Activated CD4-positive, alpha-beta T cell treated with anti-CD3 and anti-CD28 coated beads, Interleukin-2, amount 50 U/mL, for 24 hours (primary cell): ENCODE measurements at regions not wholly inside any gene's neighbourhood (a gene's known extent, or its start where the extent isn't known, plus 50 kb on each side); places are given as distances from the start of the nearest gene placed in this dataset.

Source experiments
- DNase-seq, 2 donors: peaks; one replicate each; pipeline ENCODE4 v3.0.0-alpha.2; 2020; ENCODE audit warnings: low read depth in 1 of 2, low spot score in 1 of 2

DNA sequence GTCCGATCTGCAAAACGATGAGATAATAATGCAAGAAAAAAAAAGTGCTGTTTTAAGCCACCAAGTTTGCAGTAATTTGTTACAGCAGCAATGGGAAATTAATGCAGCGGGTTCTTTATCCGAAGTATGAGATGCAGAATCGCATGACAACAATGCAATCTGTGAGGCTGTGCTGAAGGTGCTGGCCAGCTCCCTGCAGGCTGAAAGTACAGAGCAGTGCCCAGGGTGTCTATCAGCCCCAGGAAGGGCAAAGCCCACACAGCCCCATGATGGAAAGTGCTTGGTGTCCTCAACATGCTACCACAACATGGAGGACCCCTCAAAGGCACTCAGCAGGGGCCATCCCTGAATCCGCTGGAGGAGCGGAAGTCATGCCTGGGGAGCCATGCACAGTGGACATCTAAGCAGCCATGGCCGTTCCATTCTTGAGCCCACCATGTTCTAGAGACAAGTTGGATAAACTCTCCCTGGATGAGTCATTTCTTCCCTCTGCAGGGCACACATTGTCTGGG lies 199.5 kb upstream of the PFKP start:
- DNase-seq, result no peak

DNA sequence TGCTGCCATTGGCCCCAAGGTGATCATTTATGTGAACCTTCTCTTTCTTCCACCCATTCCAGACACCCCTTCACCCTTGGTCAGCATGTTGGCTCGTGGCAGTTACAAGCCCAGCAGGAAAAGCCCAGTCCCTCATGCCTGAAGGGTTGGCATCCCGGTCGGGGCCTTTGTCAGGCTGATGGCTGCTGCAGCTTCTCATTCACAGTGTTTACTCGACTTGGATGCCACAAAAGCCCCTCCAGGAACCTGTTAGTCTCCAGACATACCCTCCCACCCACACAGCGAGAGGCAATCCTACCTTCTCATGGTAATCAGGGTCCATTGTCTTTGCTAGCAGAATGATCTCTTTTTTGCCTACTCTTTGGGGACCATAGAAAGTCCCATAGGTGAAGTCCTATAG lies 200.8 kb upstream of the PFKP start:
- DNase-seq, result no peak

DNA sequence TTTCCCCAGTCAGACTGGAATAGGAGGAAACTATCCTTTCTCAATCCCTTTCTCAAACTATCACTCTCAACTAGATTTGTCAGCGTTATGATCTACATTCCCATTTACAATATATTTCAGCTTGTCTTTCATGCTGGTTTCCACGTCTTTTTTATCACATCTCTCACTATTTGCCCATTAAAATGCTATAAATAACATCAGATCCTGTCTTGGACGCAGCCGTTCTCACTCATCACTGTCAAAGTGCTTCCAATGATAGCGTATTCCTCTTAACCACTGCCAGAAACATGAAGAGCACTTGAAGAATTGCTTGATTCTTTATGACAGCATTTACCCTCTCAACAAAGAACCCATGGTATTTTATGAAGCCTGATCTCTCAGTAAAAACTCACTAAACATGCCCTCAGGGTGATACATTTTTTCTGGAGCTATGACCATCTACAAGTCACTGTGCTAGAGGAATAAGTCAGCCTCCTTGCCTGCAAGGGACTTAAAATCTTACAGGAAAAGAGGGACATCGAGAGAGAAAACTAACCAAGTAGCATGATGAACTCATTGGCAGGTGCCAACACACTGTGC lies 205.6 kb upstream of the PFKP start:
- no peak for DNase-seq

DNA sequence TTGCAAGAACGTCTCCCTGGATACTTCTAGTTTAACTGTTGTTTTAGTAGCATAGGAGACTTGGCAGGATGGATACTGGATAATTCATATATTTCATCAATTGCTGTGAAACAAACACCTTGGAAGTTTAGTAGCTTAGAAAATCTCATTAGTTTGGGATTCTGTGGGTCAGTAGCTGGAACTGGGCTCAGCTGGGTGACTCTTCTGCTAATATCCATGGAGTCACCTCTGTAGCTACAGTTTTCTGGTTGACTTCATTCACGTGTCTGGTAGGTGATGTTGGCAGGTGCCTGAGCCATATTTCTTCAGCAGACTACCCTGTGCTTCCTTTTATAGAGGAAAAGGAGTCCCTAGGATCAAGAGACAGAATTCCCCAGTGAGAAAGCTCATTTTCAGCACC lies 208.9 kb upstream of the PFKP start:
- DNase-seq, result no peak

DNA sequence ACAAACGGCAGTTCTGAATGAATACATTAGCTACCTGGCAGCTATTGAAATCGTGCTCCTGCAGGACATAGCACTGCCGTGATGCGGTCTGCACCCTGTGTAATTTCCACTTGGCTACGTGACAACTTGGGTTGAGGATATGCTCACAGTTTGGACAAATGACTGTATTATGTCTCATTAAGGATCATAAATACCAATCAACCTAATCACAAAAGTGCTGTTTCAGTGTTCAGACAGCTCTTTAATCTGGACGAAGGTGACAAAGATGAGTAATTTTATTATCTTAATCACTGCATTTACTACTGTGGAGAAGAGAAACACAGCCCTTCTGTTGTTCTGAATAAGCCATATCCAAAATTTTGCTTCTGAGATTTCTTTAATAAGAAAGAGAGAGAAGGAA lies 210.8 kb upstream of the PFKP start:
- DNase-seq, result no peak

DNA sequence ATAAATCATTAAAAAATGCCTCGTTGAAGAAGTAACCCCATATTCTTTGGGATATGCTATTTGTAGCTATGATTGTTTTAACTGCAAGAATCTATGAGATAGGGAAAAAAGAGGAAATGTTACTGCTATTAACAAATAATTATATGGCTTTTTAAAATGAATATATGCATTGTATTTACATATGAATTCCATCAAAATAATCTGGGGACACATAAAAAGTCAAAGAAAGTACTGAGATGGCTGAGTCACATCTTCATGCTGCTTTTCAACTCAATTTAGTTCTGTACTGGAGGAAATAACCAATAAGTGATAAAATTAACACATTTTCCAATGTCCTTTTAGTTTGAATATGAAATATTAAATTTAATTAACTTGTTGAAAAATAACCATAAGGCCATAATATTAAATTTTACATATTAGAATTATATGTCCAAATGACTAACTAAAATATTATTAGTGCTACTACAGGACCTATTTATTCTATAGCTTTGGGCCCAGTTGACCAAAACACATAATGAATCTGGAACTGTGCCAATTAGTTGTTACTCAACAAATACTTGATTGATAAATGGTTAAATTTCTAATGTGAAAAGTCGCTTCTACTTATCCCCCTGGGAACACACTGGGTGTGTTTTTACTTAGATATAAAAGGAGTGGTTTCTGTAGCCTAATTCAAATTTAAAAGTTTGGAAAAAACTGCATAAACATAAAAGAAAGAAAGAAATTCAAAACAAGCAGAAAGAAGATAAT lies 214.6 kb upstream of the PFKP start:
- no peak for DNase-seq

DNA sequence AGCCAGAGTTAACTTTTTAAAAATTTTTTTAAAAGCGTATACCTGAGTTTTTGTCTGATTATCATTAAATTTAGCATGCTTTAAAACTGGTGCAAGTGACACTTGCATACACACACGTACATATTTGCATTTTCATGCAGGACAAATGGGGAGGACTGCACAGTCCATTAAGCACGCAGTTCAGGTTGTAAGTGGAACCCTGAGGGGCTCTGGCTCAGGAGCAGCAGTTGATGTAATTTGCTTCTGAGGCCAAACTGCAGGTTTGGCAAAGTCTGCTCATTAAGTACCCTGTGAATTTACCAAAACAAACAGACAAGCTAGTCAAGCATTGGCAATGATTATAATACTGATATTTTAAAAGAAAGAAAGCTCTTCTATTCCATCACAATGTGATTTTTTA lies 215.8 kb upstream of the PFKP start:
- DNase-seq, result no peak

DNA sequence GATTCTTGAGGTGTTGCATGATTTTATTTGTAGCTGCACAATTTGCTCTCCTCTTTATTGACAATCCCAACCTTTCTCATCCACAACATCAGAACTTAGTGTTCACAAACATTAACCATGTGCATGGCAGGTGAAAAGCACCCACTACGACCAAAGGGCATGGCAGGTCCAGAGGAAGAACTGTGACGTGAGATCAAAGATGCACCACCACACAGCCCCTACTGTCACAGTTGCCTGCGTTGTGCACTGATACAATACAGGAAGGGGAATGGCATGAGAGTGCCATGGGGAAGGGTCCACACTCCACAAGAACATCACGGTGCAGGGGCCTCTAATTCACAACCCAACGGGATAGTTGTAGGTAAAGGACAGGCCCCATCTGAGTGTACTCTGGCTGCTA lies 217.1 kb upstream of the PFKP start:
- DNase-seq, result no peak

DNA sequence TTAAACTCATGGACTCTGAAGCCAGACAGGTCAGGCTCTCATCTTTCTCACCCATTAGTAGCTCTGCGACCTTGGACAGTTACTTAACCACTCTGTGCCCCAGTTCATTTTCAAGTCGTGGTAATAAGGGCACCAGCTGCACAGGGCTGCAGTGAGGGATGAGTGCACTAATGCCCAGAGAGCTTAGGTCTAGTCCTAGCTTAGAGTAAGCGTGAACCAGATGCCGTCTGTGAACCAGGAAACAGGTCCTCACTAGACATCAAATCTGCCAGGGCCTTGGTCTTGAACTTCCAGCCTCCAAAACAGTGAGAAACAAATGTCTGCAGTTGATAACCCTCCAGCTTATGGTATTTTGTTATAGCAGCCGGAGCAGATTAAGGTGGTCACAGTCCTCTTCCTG lies 222.4 kb upstream of the PFKP start:
- no peak for DNase-seq

DNA sequence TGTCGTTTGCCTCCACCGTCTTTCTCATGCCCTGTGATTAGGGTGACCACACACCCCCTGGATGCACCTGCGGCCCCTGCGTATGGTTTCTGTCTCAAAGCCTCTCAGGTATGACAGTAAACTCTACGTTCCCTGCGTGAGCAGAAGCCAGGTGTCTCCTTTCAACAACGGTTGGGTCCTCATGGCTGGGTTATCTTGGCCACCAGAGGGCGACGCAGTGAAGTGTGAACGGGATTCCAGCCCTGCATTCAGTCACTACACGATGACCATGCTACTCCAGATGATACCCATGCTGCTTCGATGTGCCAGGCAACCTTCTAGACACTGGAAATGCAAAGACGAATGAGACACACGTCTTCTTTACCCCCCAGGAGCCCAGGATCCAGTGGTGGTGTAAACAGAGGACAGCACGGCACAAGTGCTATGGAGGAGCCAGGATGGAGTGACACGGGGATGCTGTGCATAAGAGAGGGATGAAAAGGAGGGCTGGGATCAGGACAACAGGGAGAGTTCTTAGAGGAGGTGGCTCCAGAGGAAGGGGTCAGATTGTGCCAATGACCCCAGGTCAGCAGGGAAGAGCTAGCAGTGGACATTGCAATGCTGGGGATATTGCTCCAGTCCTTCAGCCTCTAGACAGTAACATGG lies 228.1 kb upstream of the PFKP start:
- DNase-seq, result peak in 1 of 2 donors; percentile 11

DNA sequence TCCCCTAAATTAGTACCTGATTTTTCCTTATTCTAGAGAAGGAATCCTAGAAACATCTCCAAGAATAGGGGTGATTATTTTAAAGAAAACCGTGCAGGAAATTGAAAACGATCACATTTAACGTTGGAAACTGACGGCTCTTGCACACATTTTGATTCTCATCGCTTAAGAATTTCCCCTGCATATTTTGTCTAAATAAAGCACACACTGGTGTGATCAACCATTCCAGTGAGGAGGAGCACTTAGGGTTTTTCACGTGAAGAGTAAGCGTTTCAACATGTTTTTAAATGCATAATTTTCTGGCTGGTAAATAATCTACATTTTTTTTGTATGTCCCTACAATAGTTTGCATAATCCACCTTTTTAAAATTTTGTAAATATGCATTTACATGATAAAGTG lies 229.7 kb upstream of the PFKP start:
- no peak for DNase-seq

DNA sequence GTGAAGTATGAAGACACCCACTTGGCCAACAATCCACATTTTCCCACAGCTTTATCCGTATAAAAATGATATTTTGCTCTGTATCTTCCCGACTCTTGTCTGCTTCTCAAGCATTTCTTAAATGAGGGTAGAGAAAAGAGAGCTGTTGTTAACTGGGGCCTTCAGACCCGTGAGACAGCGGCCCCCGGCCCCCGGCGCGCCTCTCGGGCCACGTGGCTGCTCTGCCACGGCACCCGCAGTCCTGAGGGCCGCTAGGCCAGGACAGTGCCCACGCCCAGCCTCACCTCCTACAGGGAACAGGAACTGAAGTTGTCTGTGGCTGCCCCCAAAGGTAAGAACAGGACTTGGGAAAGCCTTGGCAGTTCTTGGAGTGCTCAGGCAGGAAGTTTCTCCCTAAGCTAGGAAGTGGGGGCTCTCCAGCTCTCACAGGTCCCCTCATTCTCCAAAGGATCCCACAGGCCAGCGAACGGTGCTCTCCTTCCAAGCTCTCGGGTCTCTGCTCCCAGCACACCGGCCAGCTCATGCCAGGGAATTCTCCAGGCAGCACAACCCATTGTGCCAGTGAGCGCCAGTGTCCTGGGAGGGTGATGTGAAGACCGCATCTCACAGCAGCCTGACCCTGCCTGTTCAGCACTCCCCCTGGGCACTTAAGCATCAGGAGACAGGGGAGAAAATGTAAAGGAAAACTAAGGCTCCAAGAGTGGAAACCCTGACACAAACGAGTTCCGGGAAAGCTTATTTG lies 230.3 kb upstream of the PFKP start:
- DNase-seq, result no peak

DNA sequence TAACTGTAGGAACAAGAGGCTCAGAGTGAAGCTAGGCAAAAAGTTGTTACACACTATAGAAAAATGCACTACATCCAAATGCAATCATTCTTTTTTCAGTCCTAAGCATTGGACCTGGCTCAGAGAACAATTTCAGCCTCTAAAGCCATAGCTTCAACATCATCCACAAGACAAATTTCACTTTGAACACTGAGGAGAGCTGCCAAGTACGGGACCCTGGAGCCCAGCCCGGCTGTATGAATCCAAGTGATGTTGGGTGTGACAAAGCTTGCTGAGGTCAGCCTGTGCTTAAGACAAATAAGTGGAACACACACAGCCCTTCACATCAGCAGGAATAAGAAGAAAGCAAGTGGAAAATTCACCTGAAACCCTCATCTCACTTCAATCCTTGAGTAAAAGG lies 233.1 kb upstream of the PFKP start:
- no peak for DNase-seq

DNA sequence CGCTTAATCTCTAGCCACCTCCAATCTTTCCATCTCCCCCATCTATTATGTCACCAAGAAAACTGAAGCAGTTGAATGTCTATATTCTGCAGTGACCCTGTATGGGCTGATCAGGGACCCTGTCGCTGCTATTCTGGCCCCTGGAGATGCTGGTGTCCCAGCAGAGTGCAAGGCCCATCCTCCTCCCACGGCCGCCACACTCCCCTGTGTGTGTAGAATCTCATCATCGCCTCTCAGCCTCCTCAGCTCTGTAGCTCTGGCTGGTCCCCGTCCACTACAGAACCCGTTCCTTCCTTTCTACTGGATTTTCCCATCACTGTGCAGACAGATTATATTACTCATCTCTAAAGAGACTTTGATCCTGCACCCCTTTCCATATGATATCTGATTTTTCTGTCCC lies 235.8 kb upstream of the PFKP start:
- no peak for DNase-seq

DNA sequence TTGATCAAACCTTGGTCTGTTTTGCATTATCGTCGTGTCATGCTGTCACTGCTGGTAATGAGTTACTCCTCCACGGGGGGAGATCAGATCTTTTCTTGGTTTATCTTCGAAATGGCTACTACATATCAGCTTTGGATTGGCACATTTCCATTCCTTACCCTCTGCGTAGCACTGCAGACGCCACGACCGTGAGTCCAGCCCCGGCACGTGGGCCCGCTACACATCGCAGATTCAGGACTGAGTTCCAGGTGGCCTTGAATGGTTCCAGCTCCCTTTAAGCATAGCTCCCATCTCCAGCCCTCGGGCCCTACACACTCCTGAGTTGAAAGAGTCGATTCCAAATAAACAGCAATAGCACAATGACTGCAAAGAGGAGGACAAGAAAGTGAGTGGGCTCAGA lies 238.6 kb upstream of the PFKP start:
- no peak for DNase-seq

DNA sequence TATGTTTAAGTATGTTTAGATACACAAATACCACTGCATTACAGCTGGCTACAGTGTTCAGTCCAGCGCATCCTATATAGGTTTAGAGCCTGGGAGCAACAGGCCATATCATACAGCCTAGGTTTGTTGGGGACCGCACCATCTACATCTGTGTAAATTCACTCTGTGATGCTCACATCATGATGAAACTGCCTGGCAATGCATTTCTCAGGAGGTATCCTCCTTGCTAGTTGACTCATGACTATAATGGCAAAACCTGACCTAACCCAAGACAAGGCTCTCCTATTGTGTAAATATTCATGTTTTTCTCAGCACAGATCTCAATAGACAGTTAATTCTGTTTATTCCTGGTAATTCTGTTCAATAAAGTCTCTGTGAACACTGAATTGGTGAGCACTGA lies 240.7 kb upstream of the PFKP start:
- no peak for DNase-seq

DNA sequence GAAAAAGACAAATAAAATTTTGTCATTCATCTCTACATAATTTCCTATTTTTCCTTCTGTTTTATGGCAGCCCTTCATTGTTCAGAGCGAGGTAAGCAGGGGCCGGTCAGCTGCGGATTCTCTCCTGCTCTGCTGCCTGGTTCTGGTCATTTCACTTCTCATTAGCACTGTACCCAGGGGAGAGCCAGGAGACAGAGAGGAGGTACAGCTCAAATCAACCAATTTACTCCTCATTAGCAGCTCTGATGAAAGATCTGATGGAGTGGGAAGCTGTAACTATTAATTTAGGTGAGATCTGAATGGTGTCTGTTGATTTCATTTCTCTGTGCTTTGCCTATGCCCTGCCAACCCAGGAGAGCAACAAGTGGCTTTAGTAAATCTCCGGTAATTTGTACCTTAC lies 241.5 kb upstream of the PFKP start:
- no peak for DNase-seq

DNA sequence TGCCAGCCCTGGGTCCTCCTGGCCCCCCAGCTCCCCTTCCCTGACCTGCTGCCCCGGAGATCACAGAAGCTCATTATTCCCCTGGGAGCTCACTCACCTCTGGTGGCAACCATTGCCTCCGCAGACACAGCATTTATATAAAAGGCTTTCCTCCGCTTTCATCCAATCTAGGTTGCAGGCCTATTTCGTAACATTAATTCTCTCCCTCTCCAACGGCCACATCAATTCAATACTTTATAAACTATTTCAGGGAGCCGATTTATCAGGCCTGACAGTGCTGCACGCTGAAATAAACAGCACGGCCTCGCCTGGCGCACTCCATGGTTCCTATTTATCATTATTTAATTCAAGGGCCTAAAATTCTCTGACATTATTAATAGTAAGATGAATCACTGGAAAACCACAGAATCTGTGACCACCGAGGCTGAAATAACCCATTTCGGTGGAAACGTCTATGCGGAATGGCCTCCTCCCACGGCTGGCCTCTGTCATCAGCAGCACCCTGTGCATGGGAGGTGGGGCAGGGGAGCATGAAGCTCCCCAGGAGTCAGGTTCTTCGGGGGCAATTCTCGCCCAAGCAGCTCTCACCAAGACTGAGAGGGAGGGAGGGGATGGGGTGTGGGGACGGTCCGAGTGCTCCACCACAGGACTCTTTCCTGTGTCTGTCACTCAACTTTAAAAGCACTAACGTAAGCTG lies 249.3 kb upstream of the PFKP start:
- no peak for DNase-seq

DNA sequence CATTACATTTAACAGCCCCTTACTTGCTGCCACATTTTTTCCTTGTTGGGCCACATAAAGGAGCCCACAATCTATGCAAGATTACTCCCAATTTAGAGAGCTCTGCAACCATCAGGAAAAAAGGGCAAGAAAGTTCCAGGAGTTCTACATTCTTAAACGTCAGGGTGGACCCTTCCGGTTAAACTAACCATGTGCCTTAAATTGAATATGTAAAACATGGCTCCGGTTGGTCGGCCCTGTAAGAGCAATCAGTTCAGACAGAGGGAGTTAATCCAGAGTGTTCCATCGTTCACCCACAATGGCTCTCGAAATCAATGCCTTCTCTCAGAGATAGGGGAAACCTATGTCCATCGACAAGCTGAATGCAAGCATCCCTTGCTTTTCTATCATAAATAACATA lies 253.7 kb upstream of the PFKP start:
- no peak for DNase-seq

DNA sequence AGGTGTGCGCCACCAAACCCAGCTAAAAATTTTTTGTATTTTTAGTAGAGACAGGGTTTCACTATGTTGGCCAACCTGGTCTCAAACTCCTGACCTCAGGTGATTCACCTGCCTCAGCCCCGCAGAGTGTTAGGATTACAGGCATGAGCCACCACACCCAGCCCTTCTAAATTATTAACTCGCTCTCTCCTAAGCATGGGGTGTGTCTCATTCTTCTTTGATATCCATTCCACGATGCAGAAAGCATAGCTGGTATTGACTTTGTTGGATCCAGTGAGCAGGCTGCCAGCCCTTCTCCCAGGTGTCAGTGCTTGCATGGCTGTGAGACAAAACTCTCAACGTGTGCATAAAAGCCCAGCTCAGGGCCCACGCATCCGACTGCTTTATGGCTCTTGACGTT lies 254.1 kb upstream of the PFKP start:
- no peak for DNase-seq

DNA sequence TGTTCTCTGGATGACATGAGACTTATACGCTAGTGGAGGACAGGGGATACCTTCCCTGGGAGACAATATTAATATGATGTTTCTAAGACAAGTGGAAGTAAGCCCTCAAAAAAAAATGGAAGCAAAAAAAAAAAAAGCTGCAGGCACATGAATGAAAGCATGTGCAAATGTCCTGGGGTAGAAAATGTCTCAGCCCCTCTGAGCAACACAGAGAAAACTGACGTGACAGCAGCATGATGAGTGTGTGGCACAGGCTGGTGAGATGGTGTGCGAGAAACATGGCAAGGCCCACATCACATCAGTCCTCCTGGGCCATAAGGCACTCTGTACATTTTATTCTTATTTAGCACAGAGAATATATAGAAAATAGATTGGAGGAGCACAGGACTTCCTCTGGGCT lies 254.7 kb upstream of the PFKP start:
- DNase-seq, result no peak
